ENCODE measurements at regions not wholly inside any gene's neighbourhood (a gene's known extent, or its start where the extent isn't known, plus 50 kb on each side); places are given as distances from the start of the nearest gene placed in this dataset.

DNA sequence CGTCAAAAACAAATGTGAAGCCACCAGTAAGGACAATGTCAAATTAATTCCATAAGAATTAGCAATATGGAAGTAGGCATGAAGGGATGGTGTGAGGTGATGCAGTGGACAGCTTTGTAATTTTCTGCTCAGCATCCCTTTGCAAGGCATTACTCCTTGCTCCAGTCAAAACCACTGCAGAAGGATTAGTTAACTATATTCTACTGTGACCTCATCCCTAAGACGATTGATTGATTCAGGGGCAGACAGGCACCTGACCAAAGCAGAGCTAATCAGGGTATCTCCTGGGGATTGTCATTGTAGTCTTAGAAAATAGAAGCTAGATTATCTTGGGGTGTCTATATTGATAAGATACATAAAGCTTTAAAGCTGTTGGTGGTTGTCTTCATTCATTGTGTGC lies 98.7 kb downstream of the NMUR2 start:
- H3K9me3 ChIP-seq, result no peaks in the 10 kb centered on the region
- H3K4me1 ChIP-seq, result no peaks in the 10 kb centered on the region
- H3K36me3 ChIP-seq, result no peaks in the 10 kb centered on the region
- no peaks in the 10 kb centered on the region for H3K27me3 ChIP-seq
- H3K27ac ChIP-seq, result no peak overlapping the region
- no peak overlapping the region for H3K4me3 ChIP-seq
- ATAC-seq (ENCODE audit: low FRiP score in 2 of 2) (no peak), DNase-seq (no peak)
- 76 to 84% methylated on average over 2 of the region's 2 CpGs for WGBS, 2 donors
- TF ChIP-seq EP300 (IDR thresholded peaks at IDR 0.05) (no peak), POLR2AphosphoS5 (IDR thresholded peaks at IDR 0.05) (no peak), POLR2A (IDR thresholded peaks at IDR 0.05) (no peak)
- TF ChIP-seq, protein P1, sequence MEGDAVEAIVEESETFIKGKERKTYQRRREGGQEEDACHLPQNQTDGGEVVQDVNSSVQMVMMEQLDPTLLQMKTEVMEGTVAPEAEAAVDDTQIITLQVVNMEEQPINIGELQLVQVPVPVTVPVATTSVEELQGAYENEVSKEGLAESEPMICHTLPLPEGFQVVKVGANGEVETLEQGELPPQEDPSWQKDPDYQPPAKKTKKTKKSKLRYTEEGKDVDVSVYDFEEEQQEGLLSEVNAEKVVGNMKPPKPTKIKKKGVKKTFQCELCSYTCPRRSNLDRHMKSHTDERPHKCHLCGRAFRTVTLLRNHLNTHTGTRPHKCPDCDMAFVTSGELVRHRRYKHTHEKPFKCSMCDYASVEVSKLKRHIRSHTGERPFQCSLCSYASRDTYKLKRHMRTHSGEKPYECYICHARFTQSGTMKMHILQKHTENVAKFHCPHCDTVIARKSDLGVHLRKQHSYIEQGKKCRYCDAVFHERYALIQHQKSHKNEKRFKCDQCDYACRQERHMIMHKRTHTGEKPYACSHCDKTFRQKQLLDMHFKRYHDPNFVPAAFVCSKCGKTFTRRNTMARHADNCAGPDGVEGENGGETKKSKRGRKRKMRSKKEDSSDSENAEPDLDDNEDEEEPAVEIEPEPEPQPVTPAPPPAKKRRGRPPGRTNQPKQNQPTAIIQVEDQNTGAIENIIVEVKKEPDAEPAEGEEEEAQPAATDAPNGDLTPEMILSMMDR (IDR thresholded peaks at IDR 0.05), result no peak

DNA sequence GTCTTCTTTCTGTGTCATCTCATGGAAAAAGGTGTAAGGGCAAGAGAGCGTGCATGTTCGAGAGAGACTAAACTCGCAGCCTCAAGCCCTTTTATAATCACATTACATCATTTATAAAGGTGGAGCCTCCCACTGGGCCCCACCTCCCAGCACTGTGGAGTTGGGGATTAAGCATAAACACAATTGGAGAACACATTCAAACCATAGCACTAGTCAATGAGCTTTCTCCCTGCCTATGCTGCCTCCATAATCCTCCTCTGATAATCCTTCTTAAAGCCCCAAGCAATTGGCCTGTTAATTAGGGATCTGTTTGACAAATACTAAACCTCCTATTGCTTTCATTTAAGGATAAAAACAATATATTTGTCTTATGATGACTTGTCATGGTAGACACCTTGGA lies 99.6 kb downstream of the NMUR2 start:
- no peak overlapping the region for H3K4me3 ChIP-seq
- H3K9me3 ChIP-seq, result no peaks in the 10 kb centered on the region
- H3K27ac ChIP-seq, result no peak overlapping the region
- 77 to 89% methylated on average over 3 of the region's 3 CpGs for WGBS, 2 donors
- DNase-seq (no peak), ATAC-seq (ENCODE audit: low FRiP score in 2 of 2) (no peak)
- no peak for TF ChIP-seq POLR2AphosphoS5 (IDR thresholded peaks at IDR 0.05)
- TF ChIP-seq EP300 (IDR thresholded peaks at IDR 0.05), result no peak
- TF ChIP-seq, protein P1 (IDR thresholded peaks at IDR 0.05), result no peak
- no peak for TF ChIP-seq POLR2A (IDR thresholded peaks at IDR 0.05)
- no peaks in the 10 kb centered on the region for H3K4me1 ChIP-seq
- no peaks in the 10 kb centered on the region for H3K27me3 ChIP-seq
- no peaks in the 10 kb centered on the region for H3K36me3 ChIP-seq

DNA sequence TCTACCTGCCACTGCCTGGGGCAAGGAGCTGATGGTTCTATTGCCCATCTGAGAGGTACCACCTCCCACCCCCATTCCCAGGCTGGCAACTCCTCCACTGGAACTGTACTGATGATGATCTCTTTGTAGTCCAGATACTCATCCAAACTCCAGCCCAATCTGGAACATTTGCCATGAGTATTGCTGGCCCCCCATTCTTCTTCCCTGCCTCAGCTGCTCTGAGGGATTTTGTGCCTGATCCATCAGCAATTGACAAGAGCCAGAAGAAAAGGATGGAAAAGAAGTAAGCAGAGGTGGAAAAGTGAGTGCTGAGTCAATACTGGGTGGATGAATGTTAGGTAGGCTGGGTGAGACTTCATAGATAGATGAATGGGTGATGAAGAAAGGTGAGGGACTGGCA lies 101.2 kb downstream of the NMUR2 start:
- DNase-seq (no peak), ATAC-seq (ENCODE audit: low FRiP score in 2 of 2) (no peak)
- Histone ChIP-seq H3K9me3 (no peaks in the 10 kb centered on the region), H3K4me3 (no peak overlapping the region), H3K36me3 (no peaks in the 10 kb centered on the region), H3K4me1 (no peaks in the 10 kb centered on the region), H3K27me3 (no peaks in the 10 kb centered on the region), H3K27ac (no peak overlapping the region)
- TF ChIP-seq POLR2A (IDR thresholded peaks at IDR 0.05) (no peak), EP300 (IDR thresholded peaks at IDR 0.05) (no peak), POLR2AphosphoS5 (IDR thresholded peaks at IDR 0.05) (no peak)
- TF ChIP-seq, protein P1 (IDR thresholded peaks at IDR 0.05), result no peak

DNA sequence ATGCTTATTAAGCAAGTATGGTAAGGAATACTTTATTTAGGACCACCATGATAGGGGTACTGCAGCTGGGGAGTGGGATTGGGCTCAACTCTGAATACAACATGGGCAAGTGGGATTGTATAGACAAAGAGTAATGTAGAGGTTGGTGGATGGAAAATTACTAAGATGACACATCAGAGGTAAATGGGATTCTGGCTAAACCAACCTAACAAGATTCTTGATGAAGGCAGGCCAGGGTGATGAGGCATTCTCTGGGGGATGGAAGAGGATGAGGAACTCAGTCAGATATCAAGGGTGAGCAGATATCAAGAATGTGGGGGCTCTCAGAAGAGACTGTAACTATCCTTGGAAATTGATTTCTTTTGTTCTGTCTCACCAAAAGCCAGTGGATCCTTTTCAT lies 107.2 kb downstream of the NMUR2 start:
- no peak for ATAC-seq (ENCODE audit: low FRiP score in 2 of 2)
- no peaks in the 10 kb centered on the region for H3K36me3 ChIP-seq
- no peaks in the 10 kb centered on the region for H3K27me3 ChIP-seq
- TF ChIP-seq EP300 (IDR thresholded peaks at IDR 0.05) (no peak), POLR2AphosphoS5 (IDR thresholded peaks at IDR 0.05) (no peak), POLR2A (IDR thresholded peaks at IDR 0.05) (no peak)
- TF ChIP-seq, protein P1 (IDR thresholded peaks at IDR 0.05), result no peak
- no peak for DNase-seq
- no peaks in the 10 kb centered on the region for H3K4me1 ChIP-seq
- no peak overlapping the region for H3K4me3 ChIP-seq
- H3K9me3 ChIP-seq, result no peaks in the 10 kb centered on the region
- H3K27ac ChIP-seq, result no peak overlapping the region

DNA sequence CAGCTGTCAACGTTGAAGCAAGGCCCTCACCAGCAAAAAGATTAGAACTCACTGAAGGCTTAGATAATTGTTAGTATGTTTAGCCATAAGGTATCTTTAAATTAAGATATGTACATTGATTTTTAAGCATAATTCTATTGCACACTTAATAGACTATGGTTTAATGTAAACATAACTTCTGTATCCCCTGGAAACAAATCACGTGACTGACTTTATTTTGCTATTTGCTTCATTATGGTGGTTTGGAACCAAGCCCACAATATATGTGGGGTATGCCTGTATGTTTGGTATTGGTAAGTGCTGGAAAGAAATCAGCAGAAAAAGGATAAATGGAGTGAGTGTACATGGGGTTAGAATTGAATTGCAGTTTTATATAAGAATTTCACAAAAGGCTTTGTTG lies 111.9 kb downstream of the NMUR2 start:
- WGBS, 2 donors, result 51 to 71% methylated on average over 2 of the region's 2 CpGs
- DNase-seq (no peak), ATAC-seq (ENCODE audit: low FRiP score in 2 of 2) (no peak)
- Histone ChIP-seq H3K4me3 (no peak overlapping the region), H3K36me3 (no peaks in the 10 kb centered on the region), H3K4me1 (peaks cover 0 to 8% (median 0%) of the 10 kb centered on the region in 4 donors), H3K27ac (no peak overlapping the region), H3K9me3 (no peaks in the 10 kb centered on the region), H3K27me3 (no peaks in the 10 kb centered on the region)
- TF ChIP-seq EP300 (IDR thresholded peaks at IDR 0.05) (no peak), POLR2AphosphoS5 (IDR thresholded peaks at IDR 0.05) (no peak), POLR2A (IDR thresholded peaks at IDR 0.05) (no peak)
- TF ChIP-seq, protein P1 (IDR thresholded peaks at IDR 0.05), result no peak
